Spleen (tissue), 7 donors: ENCODE measurements at regions not wholly inside any gene's neighbourhood (a gene's known extent, or its start where the extent isn't known, plus 50 kb on each side); places are given as distances from the start of the nearest gene placed in this dataset.

Experiments used
- CTCF ChIP-seq, 11 experiments: fragments of 200-600 bp in 7 of 11; fragments of 450-650 bp in 4 of 11; sonication (generic) in 4 of 11; IDR thresholded peaks in 8 of 11; conservative IDR thresholded peaks in 3 of 11; 1 replicate in 7 of 11; 2 replicates in 4 of 11; pipeline versions ENCODE4 v1.4.0 to v1.8.0; 2016 to 2021; ENCODE audit warnings: antibody characterized with exemption in 11 of 11, inconsistent platforms in 4 of 11, mild to moderate bottlenecking in 1 of 11
- POLR2A ChIP-seq, 3 donors: fragments of 450-650 bp; IDR thresholded peaks; one replicate each; pipeline ENCODE4 v1.5.1; 2017; ENCODE audit warnings: antibody characterized with exemption in 3 of 3, mild to moderate bottlenecking in 1 of 3
- donor health status: DM: no; HTN: no; CAD: no; lungs with moderate emphysema.
- donor health status: DM: no; HTN: no; CAD: no.
- donor health status: DM: no; HTN: no; CAD: no.

- TF ChIP-seq CTCF (IDR thresholded peaks at IDR 0.05 in 8 of 11, conservative IDR thresholded peaks at IDR 0.05 in 3 of 11) (no peak), POLR2A (IDR thresholded peaks at IDR 0.05) (no peak)
These were observed 258.9 kb downstream of the ICOS start for GRCh38 chr2:204195498-204195897.
